Right renal pelvis (tissue), 4 donors: ENCODE measurements at regions not wholly inside any gene's neighbourhood (a gene's known extent, or its start where the extent isn't known, plus 50 kb on each side); places are given as distances from the start of the nearest gene placed in this dataset.

ENCODE experiments used
- DNase-seq, 4 donors: peaks; one replicate each; pipeline ENCODE4 v3.0.0-alpha.2; 2013; ENCODE audit warnings: low read depth in 4 of 4, low spot score in 3 of 4, missing footprints in 1 of 4

- DNase-seq: no peak
Measured at GRCh38 chr20:6831461-6831860, 64.0 kb downstream of the BMP2 start.

DNA sequence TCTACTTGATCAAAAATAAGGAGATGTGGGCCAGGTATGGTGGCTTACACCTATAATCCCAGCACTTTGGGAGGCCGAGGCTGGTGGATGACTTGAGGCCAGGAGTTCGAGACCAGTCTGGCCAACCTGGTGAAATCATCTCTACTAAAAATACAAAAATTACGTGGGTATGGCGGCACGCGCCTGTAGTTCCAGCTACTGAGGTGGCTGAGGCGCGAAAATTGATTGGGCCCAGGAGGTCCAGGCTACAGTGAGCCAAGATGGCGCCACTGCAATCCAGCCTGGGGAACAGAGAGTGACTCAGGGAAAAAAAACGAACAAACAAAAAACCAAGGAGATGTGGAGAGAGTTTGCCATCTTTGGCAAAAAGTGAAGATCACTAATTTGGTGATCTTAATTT is 65.3 kb downstream of the BMP2 start:
- no peak for DNase-seq

DNA sequence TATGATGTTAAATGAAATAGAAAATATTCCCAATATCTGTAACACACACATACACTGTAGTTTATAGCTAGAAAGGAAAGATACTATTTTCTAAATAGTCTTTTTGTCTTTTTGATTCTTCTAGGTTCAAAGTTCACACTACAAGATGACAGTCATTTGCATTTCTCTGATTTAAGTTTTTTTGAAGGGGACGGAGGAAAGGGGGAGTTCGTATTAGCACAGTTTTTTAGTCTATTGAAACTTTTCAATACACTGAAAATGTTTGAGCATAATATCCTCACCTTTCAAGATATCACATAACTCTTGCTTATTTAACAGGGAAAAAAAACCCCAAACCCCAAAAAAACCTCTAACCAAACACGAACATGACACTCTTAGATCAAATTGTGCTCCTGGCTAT is 68.1 kb downstream of the BMP2 start:
- no peak for DNase-seq

- DNase-seq: no peak
Measured at GRCh38 chr20:6836821-6837374, 69.4 kb downstream of the BMP2 start.

DNA sequence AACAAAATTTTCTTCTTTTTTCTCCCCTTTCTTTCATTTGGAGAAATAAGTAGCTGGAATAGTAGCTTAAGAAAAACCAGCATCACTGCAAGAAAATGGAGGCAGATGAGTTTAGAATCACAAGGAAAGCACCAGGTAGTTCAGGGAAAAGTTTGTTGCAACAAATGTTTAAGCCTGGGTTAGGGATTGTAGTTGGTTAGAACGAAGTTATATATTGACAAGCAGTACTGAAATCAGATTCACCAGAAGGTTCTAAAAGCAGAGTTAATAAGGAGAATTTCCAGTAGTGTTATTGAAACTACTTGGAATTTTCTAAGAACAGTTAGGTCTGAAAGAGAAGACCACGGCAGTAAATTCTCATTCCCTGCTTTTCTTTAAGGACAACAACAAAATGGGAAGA is 70.2 kb downstream of the BMP2 start:
- no peak for DNase-seq

- peak in 2 of 4 donors; percentile 18 to 22 for DNase-seq
Measured at GRCh38 chr20:6838181-6838826, 70.8 kb downstream of the BMP2 start.

DNA sequence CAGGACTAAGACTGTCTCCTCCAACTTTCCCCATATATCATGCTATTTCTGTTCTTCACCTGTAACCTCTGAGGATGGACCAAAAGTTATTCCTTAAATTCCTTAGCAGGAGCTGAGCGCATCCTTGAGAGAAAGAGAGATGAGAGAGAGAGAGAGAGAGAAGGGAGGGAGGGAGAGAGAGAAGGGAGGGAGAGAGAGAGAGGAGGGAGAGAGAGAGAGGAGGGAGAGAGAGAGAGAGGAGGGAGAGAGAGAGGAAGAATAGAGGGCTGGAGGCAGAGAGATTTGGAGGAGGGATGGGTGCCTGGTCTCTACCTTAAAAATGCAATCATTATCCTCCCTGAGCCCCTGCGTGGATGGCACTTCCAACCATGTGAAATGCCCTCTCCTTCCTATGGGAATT is 73.6 kb downstream of the BMP2 start:
- no peak for DNase-seq

GRCh38 chr20:6845141-6845540 is 77.7 kb downstream of the BMP2 start:
- no peak for DNase-seq

DNA sequence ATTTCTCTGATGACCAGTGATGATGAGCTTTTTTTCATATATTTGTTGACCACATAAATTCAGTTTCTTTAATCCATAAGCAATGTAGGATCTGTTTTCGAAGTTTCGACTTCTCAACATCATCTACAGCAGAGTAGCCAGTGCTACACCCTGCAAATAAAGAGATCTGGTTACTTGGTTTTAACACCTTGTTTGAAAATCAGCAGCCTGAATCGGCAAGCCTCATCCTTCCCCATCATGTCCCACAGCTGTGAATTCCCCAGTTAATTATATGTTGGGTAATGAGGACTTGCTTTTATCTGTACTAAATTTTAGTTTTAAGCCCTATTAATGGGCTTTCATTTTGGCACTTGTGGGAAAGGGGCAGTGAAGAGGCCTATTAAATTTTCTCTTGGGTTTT is 80.6 kb downstream of the BMP2 start:
- no peak for DNase-seq

- no peak for DNase-seq
Measured at GRCh38 chr20:6848992-6849391, 81.5 kb downstream of the BMP2 start.

- DNase-seq: no peak
Measured at GRCh38 chr20:6851136-6851535, 83.7 kb downstream of the BMP2 start.

- no peak for DNase-seq
Measured at GRCh38 chr20:6852478-6852877, 85.0 kb downstream of the BMP2 start.

- DNase-seq: no peak
Measured at GRCh38 chr20:6855104-6855503, 87.6 kb downstream of the BMP2 start.

DNA sequence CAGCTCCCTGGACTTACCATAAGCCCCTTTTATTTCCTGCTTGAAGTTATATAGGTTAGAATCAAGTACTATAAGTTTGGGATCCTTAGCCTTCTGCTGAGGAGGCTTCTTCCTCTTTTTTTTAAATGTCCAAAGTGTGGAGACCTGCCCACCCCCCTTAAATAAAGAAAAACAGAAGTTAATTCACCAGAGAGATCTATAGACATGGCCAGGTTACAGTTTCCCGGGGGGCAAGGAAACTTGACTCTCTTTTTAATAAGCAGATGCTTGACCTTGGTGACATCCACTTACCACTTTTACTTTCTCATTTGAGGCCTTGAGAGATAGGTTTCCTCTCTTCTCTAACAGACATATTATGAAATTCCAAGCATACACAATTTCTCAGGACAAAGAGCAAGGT is 88.3 kb downstream of the BMP2 start:
- no peak for DNase-seq

- no peak for DNase-seq
Measured at GRCh38 chr20:6857927-6858326, 90.4 kb downstream of the BMP2 start.

GRCh38 chr20:6863355-6863754 is 95.9 kb downstream of the BMP2 start:
- no peak for DNase-seq

DNA sequence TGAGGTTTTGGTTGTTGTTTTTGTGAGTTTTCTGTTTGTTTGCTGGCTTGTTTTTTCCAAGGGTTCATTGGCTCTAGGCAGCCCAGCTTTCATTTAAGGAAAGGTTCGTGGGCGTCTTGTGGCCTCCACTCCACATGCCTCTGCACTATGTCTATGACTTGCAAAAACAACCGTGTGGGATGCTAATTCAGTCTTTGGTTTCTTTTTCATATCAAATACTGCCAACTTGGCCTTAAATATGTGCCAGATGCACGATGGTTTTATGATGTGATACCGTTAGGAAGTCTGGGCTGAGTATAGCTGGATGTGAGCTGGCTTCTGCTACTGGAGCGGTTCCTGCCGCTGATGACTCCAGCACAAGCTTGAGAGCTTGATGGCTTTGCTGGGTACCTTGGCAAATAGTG is 96.3 kb downstream of the BMP2 start:
- no peak for DNase-seq

GRCh38 chr20:6864740-6865139 is 97.3 kb downstream of the BMP2 start:
- DNase-seq: no peak

DNA sequence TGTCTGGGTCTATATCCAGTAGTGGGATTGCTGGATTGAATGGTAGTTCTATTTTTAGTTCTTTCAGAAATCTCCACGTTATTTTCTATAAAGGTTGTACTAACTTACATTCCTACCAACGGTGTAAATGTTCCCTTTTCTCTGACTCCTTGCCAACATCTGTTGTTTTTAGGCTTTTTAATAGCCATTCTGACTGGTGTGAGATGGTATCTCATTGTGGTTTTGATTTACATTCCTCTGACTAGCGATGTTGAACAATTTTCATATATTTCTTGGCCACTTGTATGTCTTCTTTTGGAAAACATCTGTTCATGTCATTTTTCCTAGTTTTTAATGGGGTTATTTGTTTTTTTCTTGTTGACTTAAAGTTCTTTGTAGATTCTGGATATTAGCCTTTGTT is 99.3 kb downstream of the BMP2 start:
- DNase-seq: no peak

DNA sequence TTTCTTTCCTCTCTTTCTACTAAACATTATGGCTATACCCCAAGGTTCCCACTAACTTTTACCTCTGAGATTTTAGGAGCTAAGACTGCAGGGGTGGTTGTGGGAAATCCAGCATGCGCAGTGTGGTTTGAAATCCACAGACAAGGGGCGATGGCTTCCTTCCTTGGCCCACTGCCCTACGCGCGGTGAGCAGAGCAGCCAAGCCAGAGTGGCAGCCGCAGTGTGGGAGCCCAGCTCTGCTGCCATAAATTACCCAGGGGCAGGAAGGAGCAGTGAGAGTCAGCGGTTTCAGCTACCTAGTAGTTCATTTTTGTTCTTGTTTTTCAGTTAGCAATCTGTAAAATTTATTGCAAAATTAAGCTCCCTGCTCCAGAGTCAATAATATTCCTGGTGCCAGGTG is 101.4 kb downstream of the BMP2 start:
- no peak for DNase-seq

DNA sequence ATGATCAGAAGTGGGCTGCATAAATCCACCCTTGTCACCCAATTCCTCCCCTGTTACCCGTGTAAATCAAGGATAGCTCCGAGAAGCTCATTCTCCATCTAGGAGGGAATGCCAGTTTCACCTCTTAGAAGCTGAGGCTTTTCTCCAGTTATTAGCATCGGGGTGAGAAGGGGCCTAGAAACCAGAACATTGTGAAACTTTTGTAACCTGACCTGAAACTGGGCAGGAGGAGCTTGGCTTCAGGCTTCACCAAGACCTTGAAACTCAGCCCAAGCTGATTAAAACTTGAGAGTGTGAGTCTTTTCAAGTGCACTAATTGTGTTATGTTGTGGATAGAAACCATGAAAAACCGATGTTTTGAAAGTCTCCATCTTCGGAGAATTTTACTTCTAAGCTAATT is 103.1 kb downstream of the BMP2 start:
- DNase-seq: no peak

DNA sequence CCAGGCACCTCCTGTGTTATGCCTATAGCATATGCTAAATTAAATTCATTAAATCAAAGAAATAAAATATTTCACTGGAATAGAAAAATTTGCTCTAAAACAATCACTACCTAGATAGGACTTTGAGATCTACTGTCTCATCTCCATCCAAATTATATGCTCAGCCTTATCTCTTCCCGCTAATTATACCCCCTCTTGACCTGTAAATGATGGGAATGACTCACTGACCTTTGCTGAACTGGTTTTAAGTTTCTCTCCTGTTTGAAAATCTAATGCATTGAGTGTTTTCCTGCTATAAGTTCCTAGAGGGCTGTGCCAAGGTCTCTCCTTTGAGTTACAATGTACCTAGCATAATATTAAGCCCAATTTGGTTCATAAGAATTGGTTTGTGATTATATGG is 110.1 kb downstream of the BMP2 start:
- no peak for DNase-seq
